BE2C (cell line): ENCODE measurements at regions not wholly inside any gene's neighbourhood (a gene's known extent, or its start where the extent isn't known, plus 50 kb on each side); places are given as distances from the start of the nearest gene placed in this dataset.

ENCODE experiments used
- DNase-seq: peaks from one replicate; pipeline ENCODE4 v3.0.0-alpha.2; 2020
- H3K27me3 ChIP-seq: fragments of 250-450 bp; sonication (Bioruptor Pico); 2 replicates; pipeline ENCODE4 v1.5.1; 2020; ENCODE audit warnings: mild to moderate bottlenecking
- H3K36me3 ChIP-seq: fragments of 250-450 bp; sonication (Bioruptor Pico); 2 replicates; pipeline ENCODE4 v1.5.1; 2020; ENCODE audit warnings: mild to moderate bottlenecking
- H3K4me1 ChIP-seq: fragments of 250-450 bp; sonication (Bioruptor Pico); 2 replicates; pipeline ENCODE4 v1.5.1; 2020
- H3K4me3 ChIP-seq: 2 replicates; pipeline ENCODE4 v1.5.1; 2011; ENCODE audit warnings: low read depth, low read length
- H3K9me3 ChIP-seq: fragments of 250-450 bp; sonication (Bioruptor Pico); 2 replicates; pipeline ENCODE4 v1.5.1; 2020
- CTCF ChIP-seq: IDR thresholded peaks from 2 replicates; pipeline ENCODE4 v1.5.1; 2012; ENCODE audit warnings: mild to moderate bottlenecking, low read depth, low read length

GRCh38 chr6:167660424-167660823, 166.3 kb upstream of the AFDN start:
- H3K27me3 ChIP-seq, result no peaks in the 10 kb centered on the region
- no peaks in the 10 kb centered on the region for H3K9me3 ChIP-seq
- no peak overlapping the region for H3K4me3 ChIP-seq
- no peak for DNase-seq
- H3K36me3 ChIP-seq, result no peaks in the 10 kb centered on the region
- TF ChIP-seq CTCF, result no peak
- H3K4me1 ChIP-seq, result no peaks in the 10 kb centered on the region

GRCh38 chr6:167660944-167661551, 165.7 kb upstream of the AFDN start:
- Histone ChIP-seq H3K4me3 (no peak overlapping the region), H3K36me3 (no peaks in the 10 kb centered on the region), H3K4me1 (no peaks in the 10 kb centered on the region), H3K9me3 (no peaks in the 10 kb centered on the region), H3K27me3 (no peaks in the 10 kb centered on the region)
- no peak for DNase-seq
- TF ChIP-seq CTCF, result no peak

- no peaks in the 10 kb centered on the region for H3K36me3 ChIP-seq
- no peaks in the 10 kb centered on the region for H3K27me3 ChIP-seq
- H3K4me1 ChIP-seq, result no peaks in the 10 kb centered on the region
- no peak overlapping the region for H3K4me3 ChIP-seq
- no peak for TF ChIP-seq CTCF
- no peak for DNase-seq
- H3K9me3 ChIP-seq, result no peaks in the 10 kb centered on the region
Observed at GRCh38 chr6:167661552-167662044, 165.1 kb upstream of the AFDN start.

- Histone ChIP-seq H3K4me3 (no peak overlapping the region), H3K27me3 (no peaks in the 10 kb centered on the region), H3K4me1 (no peaks in the 10 kb centered on the region), H3K36me3 (no peaks in the 10 kb centered on the region), H3K9me3 (no peaks in the 10 kb centered on the region)
- TF ChIP-seq CTCF, result no peak
- DNase-seq, result no peak
Observed at GRCh38 chr6:167662075-167662880, 164.4 kb upstream of the AFDN start.

GRCh38 chr6:167662881-167663205, 163.9 kb upstream of the AFDN start:
- no peaks in the 10 kb centered on the region for H3K4me1 ChIP-seq
- no peak for TF ChIP-seq CTCF
- no peaks in the 10 kb centered on the region for H3K27me3 ChIP-seq
- H3K9me3 ChIP-seq, result no peaks in the 10 kb centered on the region
- H3K4me3 ChIP-seq, result no peak overlapping the region
- no peak for DNase-seq
- no peaks in the 10 kb centered on the region for H3K36me3 ChIP-seq

GRCh38 chr6:167663316-167663715, 163.4 kb upstream of the AFDN start:
- DNase-seq, result no peak
- no peaks in the 10 kb centered on the region for H3K36me3 ChIP-seq
- no peak for TF ChIP-seq CTCF
- H3K4me3 ChIP-seq, result no peak overlapping the region
- H3K9me3 ChIP-seq, result no peaks in the 10 kb centered on the region
- H3K4me1 ChIP-seq, result no peaks in the 10 kb centered on the region
- H3K27me3 ChIP-seq, result no peaks in the 10 kb centered on the region
